GM12878 (cell line): ENCODE measurements at regions not wholly inside any gene's neighbourhood (a gene's known extent, or its start where the extent isn't known, plus 50 kb on each side); places are given as distances from the start of the nearest gene placed in this dataset.

Experiments
- ATAC-seq: fragments of 200-7000 bp; cut with Tn5 transposase; 3 replicates; pipeline ENCODE4 v1.9.1; 2020; ENCODE audit warnings: mild to moderate bottlenecking, moderate library complexity
- BruUV-seq: library from RNA; stranded (reverse); fragments of 400-500 nt; replicated peaks from 2 replicates; lab custom pipeline; 2021; lab: Mats Ljungman, UMichigan
- CTCF ChIA-PET: fragments of 300-600 bp; sonication (Branson Sonifier 250); formaldehyde crosslinking; extraction: SDS; loops from one replicate; lab custom pipeline; 2021; ENCODE audit warnings: inconsistent platforms; lab: Yijun Ruan, JAX
- POLR2A ChIA-PET: fragments of 350-600 bp; formaldehyde crosslinking; extraction: SDS; loops from one replicate; lab custom pipeline; 2021; ENCODE audit warnings: inconsistent platforms; lab: Charles Lee
- RAD21 ChIA-PET: fragments of 300-600 bp; sonication (Branson Sonifier 250); formaldehyde crosslinking; loops from one replicate; lab custom pipeline; 2023; ENCODE audit warnings: antibody characterized with exemption; ENCODE audit not compliant: unreplicated experiment; lab: Charles Lee
- SMC1A ChIA-PET: fragments of 300-600 bp; sonication (Branson Sonifier 250); formaldehyde crosslinking; loops from one replicate; lab custom pipeline; 2023; ENCODE audit not compliant: unreplicated experiment, uncharacterized antibody; lab: Charles Lee
- DNase-seq: peaks from one replicate; pipeline ENCODE4 v3.0.0-alpha.2; 2011; ENCODE audit warnings: low read depth, low spot score
- FAIRE-seq: peaks from 3 replicates; lab custom pipeline; 2011; peaks lifted over from hg19 to GRCh38; lab: Jason Lieb, UNC
- H2AFZ ChIP-seq: 2 replicates; pipeline ENCODE4 v1.6.0; 2011; ENCODE audit warnings: low read depth, low read length, control low read depth; ENCODE audit not compliant: control insufficient read depth
- H3K27ac ChIP-seq: 2 replicates; pipeline ENCODE4 v1.5.1; 2011; ENCODE audit warnings: control low read depth; ENCODE audit not compliant: control insufficient read depth, insufficient read depth
- H3K27me3 ChIP-seq, 2 experiments: replicated peaks in 1 of 2; 2 replicates each; pipeline versions ENCODE4 v1.6.0 to v1.6.1; 2011; ENCODE audit warnings: low read length in 1 of 2; ENCODE audit not compliant: control insufficient read depth in 2 of 2, insufficient read depth in 2 of 2
- H3K36me3 ChIP-seq, 2 experiments: 2 replicates each; pipeline ENCODE4 v1.5.1; 2011; ENCODE audit warnings: low read length in 1 of 2; ENCODE audit not compliant: control insufficient read depth in 2 of 2, insufficient read depth in 2 of 2
- H3K4me1 ChIP-seq: 2 replicates; pipeline ENCODE4 v1.6.1; 2011; ENCODE audit warnings: mild to moderate bottlenecking, low read length, moderate library complexity, mixed read lengths; ENCODE audit not compliant: control insufficient read depth, insufficient read depth
- H3K4me2 ChIP-seq: 2 replicates; pipeline ENCODE4 v1.6.0; 2011; ENCODE audit warnings: control low read depth; ENCODE audit not compliant: control insufficient read depth, insufficient read depth
- H3K4me3 ChIP-seq: fragments of 200-600 bp; sonication (generic); 2 replicates; pipeline ENCODE4 v1.5.1; 2016
- H3K79me2 ChIP-seq: 2 replicates; pipeline ENCODE4 v1.6.0; 2011; ENCODE audit warnings: low read length; ENCODE audit not compliant: control insufficient read depth, insufficient read depth
- H3K9ac ChIP-seq: 2 replicates; pipeline ENCODE4 v1.8.0; 2011; ENCODE audit warnings: low read length, control low read depth, mixed read lengths; ENCODE audit not compliant: control insufficient read depth, insufficient read depth
- H3K9me3 ChIP-seq: replicated peaks from 3 replicates; pipeline ENCODE4 v1.5.1; 2011; ENCODE audit warnings: mild to moderate bottlenecking, low read length; ENCODE audit not compliant: control insufficient read depth, insufficient read depth
- H4K20me1 ChIP-seq: 2 replicates; pipeline ENCODE4 v1.6.0; 2011; ENCODE audit not compliant: control insufficient read depth, insufficient read depth
- ATF3 ChIP-seq: IDR thresholded peaks from 2 replicates; pipeline ENCODE4 v1.6.1; 2011; ENCODE audit warnings: low read depth, mild to moderate bottlenecking, low read length, moderate library complexity, borderline replicate concordance; ENCODE audit errors: extremely low read depth
- BRCA1 ChIP-seq: IDR thresholded peaks from 2 replicates; pipeline ENCODE4 v1.6.1; 2011; ENCODE audit warnings: low read depth, low read length, improper control_type of control experiment
- KLF5 ChIP-seq: fragments of 450-650 bp; IDR thresholded peaks from 2 replicates; pipeline ENCODE4 v1.6.1; 2014; ENCODE audit warnings: mild to moderate bottlenecking; ENCODE audit not compliant: partially characterized antibody
- MXI1 ChIP-seq: fragments of 150-350 bp; IDR thresholded peaks from 2 replicates; pipeline ENCODE4 v1.6.1; 2011; ENCODE audit warnings: low read depth, mild to moderate bottlenecking, inconsistent platforms, low read length, improper control_type of control experiment
- NR2C1 ChIP-seq: fragments of 450-650 bp; IDR thresholded peaks from 2 replicates; pipeline ENCODE4 v1.6.1; 2017; ENCODE audit warnings: antibody characterized with exemption, mild to moderate bottlenecking, moderate library complexity
- POLR2AphosphoS5 ChIP-seq: IDR thresholded peaks from 2 replicates; pipeline ENCODE4 v1.6.1; 2011; ENCODE audit warnings: mild to moderate bottlenecking, low read length, inconsistent platforms
- RAD51 ChIP-seq: fragments of 450-650 bp; IDR thresholded peaks from 2 replicates; pipeline ENCODE4 v1.6.1; 2016; ENCODE audit warnings: moderate library complexity, mild to moderate bottlenecking, inconsistent platforms
- SRF ChIP-seq, 2 experiments: IDR thresholded peaks; 2 replicates each; pipeline ENCODE4 v1.6.1; 2011; ENCODE audit warnings: low read depth in 2 of 2, low read length in 2 of 2, mild to moderate bottlenecking in 1 of 2, moderate library complexity in 1 of 2
- WRNIP1 ChIP-seq: IDR thresholded peaks from 2 replicates; pipeline ENCODE4 v1.6.1; 2011; ENCODE audit warnings: low read depth, low read length, improper control_type of control experiment, borderline replicate concordance
- ZNF622 ChIP-seq: fragments of 450-650 bp; IDR thresholded peaks from 2 replicates; pipeline ENCODE4 v1.6.1; 2017; ENCODE audit warnings: mild to moderate bottlenecking, inconsistent platforms
- WGBS: methylation state at CpG from one replicate; pipeline ENCODE4 v1.1.6; 2016; ENCODE audit warnings: low lambda C conversion rate; ENCODE audit not compliant: insufficient replicate concordance, insufficient coverage; ENCODE audit errors: missing lambda C conversion rate; 5-methylcytosine and 5-hydroxymethylcytosine counted together
- in situ Hi-C: fragments of 300-500 bp; cut with MboI; formaldehyde crosslinking; loops from 9 replicates; pipeline ENCODE4 v1.14.3; 2018; ENCODE audit warnings: mixed read lengths
- intact Hi-C: fragments of 100-400 bp; cut with micrococcal nuclease; formaldehyde crosslinking; loops from one replicate; pipeline ENCODE4 v1.14.2; 2022; ENCODE audit not compliant: unreplicated experiment
- TF ChIP-seq, protein P1 (sequence below): fragments of 150-350 bp; IDR thresholded peaks from 2 replicates; pipeline ENCODE4 v1.6.1; 2014; ENCODE audit warnings: mild to moderate bottlenecking, low read depth, low read length

DNA sequence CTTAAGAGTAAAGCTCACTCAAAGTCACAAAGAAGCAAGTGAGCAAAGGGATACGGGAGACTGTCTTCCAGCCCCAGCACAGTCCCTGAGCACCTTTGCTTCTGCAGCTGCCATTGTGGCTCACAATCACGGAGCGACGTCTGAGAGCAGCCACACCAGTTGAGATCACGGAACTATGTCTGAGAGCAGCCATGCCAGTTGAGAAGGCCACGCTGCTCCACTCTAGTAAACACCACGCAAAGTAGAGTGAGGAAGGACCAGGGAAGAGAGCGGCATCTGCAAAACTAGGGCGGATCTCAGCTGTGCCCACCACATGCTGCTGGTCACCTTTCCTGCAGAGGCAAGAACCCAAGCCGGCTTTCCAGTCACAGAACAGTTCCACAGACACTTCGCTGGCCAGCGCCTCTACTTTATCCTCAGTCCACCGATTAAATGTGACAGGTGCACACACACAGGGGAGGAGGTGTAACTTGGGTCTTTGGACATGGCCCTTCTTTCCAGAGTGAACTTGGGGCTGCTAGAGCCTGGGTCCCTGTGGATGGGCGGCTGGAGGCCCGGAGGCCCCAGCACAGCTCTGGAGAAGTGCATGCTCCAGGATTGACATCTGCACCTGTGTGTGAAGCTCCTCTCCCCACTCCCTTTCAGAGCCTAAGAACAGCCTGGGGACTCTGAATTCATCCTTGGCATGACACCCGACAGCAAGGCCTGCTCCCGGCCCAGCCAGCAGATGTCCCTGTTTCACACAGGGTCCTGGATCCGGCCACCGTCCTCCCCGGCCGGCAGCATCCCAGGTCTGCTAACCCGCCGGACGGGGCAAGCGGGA lies 324.9 kb upstream of the IRX4 start:
- intact Hi-C loops = no loop called here
- in situ Hi-C loops = no loop called here
- Histone ChIP-seq H3K9me3 (no peaks in the 10 kb centered on the region), H3K4me2 (no peak overlapping the region), H2AFZ (no peak overlapping the region), H3K27me3 (no peaks in the 10 kb centered on the region), H3K27ac (no peak overlapping the region), H3K4me1 (no peaks in the 10 kb centered on the region), H3K36me3 (no peaks in the 10 kb centered on the region), H3K9ac (no peak overlapping the region), H4K20me1 (no peaks in the 10 kb centered on the region), H3K79me2 (no peaks in the 10 kb centered on the region), H3K4me3 (no peak overlapping the region)
- POLR2A ChIA-PET = no interaction called here
- WGBS = 58% methylated on average over 25 of the region's 25 CpGs
- ATAC-seq (no peak), DNase-seq (no peak), FAIRE-seq (no peak)
- CTCF ChIA-PET = no interaction called here
- BruUV-seq = no TSS peak
- TF ChIP-seq POLR2AphosphoS5 (no peak), SRF (IDR thresholded peaks at IDR 0.05; ENCODE audit: low read depth in 2 of 2, low read length in 2 of 2) (no peak), ATF3 (no peak), ZNF622 (no peak), NR2C1 (no peak), BRCA1 (no peak), MXI1 (no peak), KLF5 (no peak), WRNIP1 (no peak), RAD51 (no peak)
- TF ChIP-seq, protein P1, sequence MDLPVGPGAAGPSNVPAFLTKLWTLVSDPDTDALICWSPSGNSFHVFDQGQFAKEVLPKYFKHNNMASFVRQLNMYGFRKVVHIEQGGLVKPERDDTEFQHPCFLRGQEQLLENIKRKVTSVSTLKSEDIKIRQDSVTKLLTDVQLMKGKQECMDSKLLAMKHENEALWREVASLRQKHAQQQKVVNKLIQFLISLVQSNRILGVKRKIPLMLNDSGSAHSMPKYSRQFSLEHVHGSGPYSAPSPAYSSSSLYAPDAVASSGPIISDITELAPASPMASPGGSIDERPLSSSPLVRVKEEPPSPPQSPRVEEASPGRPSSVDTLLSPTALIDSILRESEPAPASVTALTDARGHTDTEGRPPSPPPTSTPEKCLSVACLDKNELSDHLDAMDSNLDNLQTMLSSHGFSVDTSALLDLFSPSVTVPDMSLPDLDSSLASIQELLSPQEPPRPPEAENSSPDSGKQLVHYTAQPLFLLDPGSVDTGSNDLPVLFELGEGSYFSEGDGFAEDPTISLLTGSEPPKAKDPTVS = no peak
- RAD21 ChIA-PET = no interaction called here
- SMC1A ChIA-PET = no interaction called here
